HL-60 (cell line): ENCODE measurements at regions not wholly inside any gene's neighbourhood (a gene's known extent, or its start where the extent isn't known, plus 50 kb on each side); places are given as distances from the start of the nearest gene placed in this dataset.
"Not testable (repeated sequence)": the region's sequence is repeated elsewhere in the genome, so short reads cannot be mapped to it uniquely, and the experiment has no call there.

ENCODE experiments used
- CTCF ChIP-seq: IDR thresholded peaks from one replicate; pipeline ENCODE4 v1.5.1; 2011; ENCODE audit warnings: low read length, control low read depth, inconsistent platforms; ENCODE audit not compliant: insufficient read depth
- POLR2AphosphoS5 ChIP-seq: IDR thresholded peaks from 2 replicates; pipeline ENCODE4 v1.6.1; 2012; ENCODE audit warnings: low read depth

- not testable (repeated sequence) for TF ChIP-seq CTCF, POLR2AphosphoS5
Observed at GRCh38 chr9:65474891-65475290, 189.9 kb upstream of the FOXD4L5 start.
